WERI-Rb-1 (cell line): ENCODE measurements at regions not wholly inside any gene's neighbourhood (a gene's known extent, or its start where the extent isn't known, plus 50 kb on each side); places are given as distances from the start of the nearest gene placed in this dataset.

Source experiments
- DNase-seq: peaks from one replicate; pipeline ENCODE4 v3.0.0-alpha.2; 2020
- H3K27ac ChIP-seq: fragments of 250-450 bp; sonication (Bioruptor Pico); 2 replicates; pipeline ENCODE4 v1.5.1; 2020; ENCODE audit warnings: mild to moderate bottlenecking, moderate library complexity
- H3K27me3 ChIP-seq: fragments of 250-450 bp; sonication (Bioruptor Pico); 2 replicates; pipeline ENCODE4 v1.5.1; 2021; ENCODE audit warnings: mild to moderate bottlenecking, low read depth, moderate library complexity; ENCODE audit not compliant: insufficient read depth, severe bottlenecking
- H3K36me3 ChIP-seq: fragments of 250-450 bp; sonication (Bioruptor Pico); 2 replicates; pipeline ENCODE4 v1.5.1; 2020; ENCODE audit warnings: mild to moderate bottlenecking, moderate library complexity
- H3K4me3 ChIP-seq: 2 replicates; pipeline ENCODE4 v1.5.1; 2011; ENCODE audit warnings: low read depth, mild to moderate bottlenecking, control low read depth, low read length
- H3K9me3 ChIP-seq: fragments of 250-450 bp; sonication (Bioruptor Pico); 2 replicates; pipeline ENCODE4 v1.5.1; 2021; ENCODE audit warnings: mild to moderate bottlenecking, moderate library complexity; ENCODE audit not compliant: severe bottlenecking
- TF ChIP-seq, protein P1 (sequence below): IDR thresholded peaks from 2 replicates; pipeline ENCODE4 v1.5.1; 2011; ENCODE audit warnings: low read depth, mild to moderate bottlenecking, control low read depth, inconsistent platforms, low read length

DNA sequence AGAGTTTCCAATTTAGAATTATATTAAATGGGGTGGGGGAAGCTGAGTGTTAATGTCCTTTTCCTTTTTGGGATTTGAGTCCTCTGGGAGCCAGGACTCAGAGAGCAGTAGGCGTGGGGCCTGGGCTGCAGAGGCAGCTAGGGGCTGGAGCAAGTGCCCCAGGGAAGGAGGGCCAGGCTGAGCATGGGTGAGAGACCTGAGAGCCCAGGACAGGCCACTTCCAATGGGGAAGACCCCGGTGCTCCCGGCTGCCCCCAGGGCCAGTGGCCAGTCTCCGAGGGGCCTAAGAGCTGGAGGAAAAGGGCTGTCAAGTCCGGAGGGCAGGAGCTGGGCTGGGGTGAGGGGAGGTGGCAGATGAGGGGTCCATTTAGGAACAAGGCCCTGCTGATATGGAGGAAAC is 371.5 kb downstream of the ZNF536 start:
- Histone ChIP-seq H3K4me3 (no peak overlapping the region), H3K36me3 (no peaks in the 10 kb centered on the region), H3K9me3 (no peaks in the 10 kb centered on the region), H3K27me3 (no peaks in the 10 kb centered on the region), H3K27ac (no peak overlapping the region)
- DNase-seq = no peak
- TF ChIP-seq, protein P1, sequence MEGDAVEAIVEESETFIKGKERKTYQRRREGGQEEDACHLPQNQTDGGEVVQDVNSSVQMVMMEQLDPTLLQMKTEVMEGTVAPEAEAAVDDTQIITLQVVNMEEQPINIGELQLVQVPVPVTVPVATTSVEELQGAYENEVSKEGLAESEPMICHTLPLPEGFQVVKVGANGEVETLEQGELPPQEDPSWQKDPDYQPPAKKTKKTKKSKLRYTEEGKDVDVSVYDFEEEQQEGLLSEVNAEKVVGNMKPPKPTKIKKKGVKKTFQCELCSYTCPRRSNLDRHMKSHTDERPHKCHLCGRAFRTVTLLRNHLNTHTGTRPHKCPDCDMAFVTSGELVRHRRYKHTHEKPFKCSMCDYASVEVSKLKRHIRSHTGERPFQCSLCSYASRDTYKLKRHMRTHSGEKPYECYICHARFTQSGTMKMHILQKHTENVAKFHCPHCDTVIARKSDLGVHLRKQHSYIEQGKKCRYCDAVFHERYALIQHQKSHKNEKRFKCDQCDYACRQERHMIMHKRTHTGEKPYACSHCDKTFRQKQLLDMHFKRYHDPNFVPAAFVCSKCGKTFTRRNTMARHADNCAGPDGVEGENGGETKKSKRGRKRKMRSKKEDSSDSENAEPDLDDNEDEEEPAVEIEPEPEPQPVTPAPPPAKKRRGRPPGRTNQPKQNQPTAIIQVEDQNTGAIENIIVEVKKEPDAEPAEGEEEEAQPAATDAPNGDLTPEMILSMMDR = no peak

DNA sequence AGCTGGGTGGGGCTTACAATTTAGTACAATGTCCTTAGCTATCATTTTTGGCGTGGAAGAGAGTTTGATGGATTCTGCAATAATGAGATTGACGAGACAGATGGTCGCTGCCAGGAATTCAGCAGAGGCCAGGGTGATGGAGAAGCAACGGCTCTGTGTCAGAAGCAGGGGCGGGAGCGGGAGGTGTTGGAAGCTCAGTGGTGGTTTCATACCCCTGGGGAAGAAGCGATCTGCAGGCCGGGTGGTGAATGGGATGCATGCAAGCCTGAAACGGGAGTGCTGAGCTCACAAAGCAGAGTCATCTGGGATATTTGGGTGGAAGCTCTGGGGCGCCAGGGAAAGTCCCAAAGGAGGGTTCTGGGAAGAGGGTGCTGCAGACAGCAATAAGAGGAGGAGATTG is 370.8 kb downstream of the ZNF536 start:
- H3K27me3 ChIP-seq = no peaks in the 10 kb centered on the region
- no peaks in the 10 kb centered on the region for H3K9me3 ChIP-seq
- TF ChIP-seq, protein P1 = no peak
- H3K27ac ChIP-seq = no peak overlapping the region
- no peak overlapping the region for H3K4me3 ChIP-seq
- H3K36me3 ChIP-seq = no peaks in the 10 kb centered on the region
- peak; percentile 19 for DNase-seq

GRCh38 chr19:30742406-30742938 is 370.3 kb downstream of the ZNF536 start:
- H3K36me3 ChIP-seq = no peaks in the 10 kb centered on the region

GRCh38 chr19:30741566-30741965 is 369.4 kb downstream of the ZNF536 start:
- Histone ChIP-seq H3K9me3 (no peaks in the 10 kb centered on the region), H3K27me3 (no peaks in the 10 kb centered on the region), H3K36me3 (no peaks in the 10 kb centered on the region), H3K27ac (no peak overlapping the region), H3K4me3 (no peak overlapping the region)
- DNase-seq = no peak
- TF ChIP-seq, protein P1 = no peak

More at GRCh38 chr19:30742406-30742938, 370.3 kb downstream of the ZNF536 start:
- H3K4me3 ChIP-seq = no peak overlapping the region
- TF ChIP-seq, protein P1 = no peak
- no peak for DNase-seq
- no peaks in the 10 kb centered on the region for H3K27me3 ChIP-seq
- H3K27ac ChIP-seq = no peak overlapping the region
- H3K9me3 ChIP-seq = no peaks in the 10 kb centered on the region

DNA sequence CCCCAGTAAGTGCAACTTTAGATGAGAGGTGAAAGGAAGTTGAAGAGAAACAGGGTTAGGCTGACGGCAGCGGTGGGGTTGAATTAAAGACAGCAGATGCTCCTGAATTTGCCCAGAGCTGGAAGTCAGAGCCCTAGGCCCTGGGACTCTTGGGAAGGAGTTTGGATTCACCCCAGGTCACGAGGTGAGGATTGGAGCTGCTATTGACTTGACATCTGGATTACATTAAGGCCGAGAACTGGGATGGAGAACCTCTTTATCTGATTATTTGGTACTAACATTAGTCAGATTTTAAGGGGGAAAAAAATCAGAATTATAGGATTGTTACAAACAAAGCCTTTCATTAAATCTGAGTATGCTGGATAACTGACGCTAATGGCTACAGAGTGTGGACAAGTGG is 367.2 kb downstream of the ZNF536 start:
- Histone ChIP-seq H3K27ac (no peak overlapping the region), H3K4me3 (no peak overlapping the region), H3K27me3 (no peaks in the 10 kb centered on the region), H3K9me3 (no peaks in the 10 kb centered on the region), H3K36me3 (no peaks in the 10 kb centered on the region)
- DNase-seq = no peak
- TF ChIP-seq, protein P1 = no peak

DNA sequence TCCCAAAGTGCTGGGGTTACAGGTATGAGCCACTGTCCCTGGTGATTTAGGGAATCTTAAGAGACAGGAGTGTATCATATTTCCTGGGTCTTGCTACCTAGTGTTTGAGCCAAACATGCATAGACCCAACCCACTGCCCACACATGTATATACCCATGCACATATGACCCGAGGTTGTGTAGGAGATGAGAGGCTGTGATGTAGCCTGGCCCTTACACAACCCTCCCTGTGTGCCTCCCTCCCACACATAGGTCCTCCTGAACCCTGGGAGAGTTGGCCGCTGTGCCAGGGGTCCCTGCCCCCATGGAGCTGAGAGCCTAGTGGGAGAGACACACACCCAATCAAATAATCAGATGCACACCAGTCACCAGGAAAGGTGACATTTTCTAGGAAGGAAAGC is 365.9 kb downstream of the ZNF536 start:
- H3K27me3 ChIP-seq = no peaks in the 10 kb centered on the region
- no peak overlapping the region for H3K27ac ChIP-seq
- no peaks in the 10 kb centered on the region for H3K9me3 ChIP-seq
- TF ChIP-seq, protein P1 = no peak
- no peaks in the 10 kb centered on the region for H3K36me3 ChIP-seq
- H3K4me3 ChIP-seq = no peak overlapping the region
- DNase-seq = no peak
